ENCODE measurements at regions not wholly inside any gene's neighbourhood (a gene's known extent, or its start where the extent isn't known, plus 50 kb on each side); places are given as distances from the start of the nearest gene placed in this dataset.

DNA sequence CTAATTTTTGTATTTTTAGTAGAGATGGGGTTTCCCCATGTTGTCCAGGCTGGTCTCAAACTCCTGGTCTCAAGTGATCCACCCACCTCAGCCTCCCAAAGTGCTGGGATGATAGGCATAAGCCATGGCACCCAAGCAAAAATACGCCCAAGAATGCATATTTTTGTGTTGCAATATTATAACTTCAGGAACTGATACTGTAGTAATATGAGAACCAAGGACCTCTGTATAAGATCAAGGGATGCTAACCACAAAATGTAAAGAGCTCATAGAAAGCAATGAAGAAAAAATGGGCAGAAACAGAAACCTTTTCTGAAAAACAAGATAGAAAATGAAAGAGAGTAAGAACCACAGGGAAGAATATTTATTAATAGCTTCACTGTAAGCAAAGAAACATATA is 183.6 kb upstream of the RPL38 start:
- Histone ChIP-seq H3K18ac (ENCODE audit: low read depth in 1 of 2, low read length in 2 of 2) (no peak overlapping the region), H3K4ac (ENCODE audit: low read depth in 1 of 2, low read length in 2 of 2) (no peak overlapping the region), H2BK5ac (ENCODE audit: low read depth, low read length, poor library complexity, severe bottlenecking) (no peak overlapping the region), H4K91ac (ENCODE audit: low read length) (no peak overlapping the region), H3K14ac (ENCODE audit: low read length in 2 of 2) (no peak overlapping the region), H3K4me3 (ENCODE audit: insufficient read depth in 1 of 2, low read depth in 1 of 2, low read length in 2 of 2) (no peak overlapping the region), H3K4me1 (ENCODE audit: control insufficient read depth, insufficient read depth, low read depth, low read length) (no peaks in the 10 kb centered on the region), H2BK12ac (ENCODE audit: low read length in 2 of 2) (no peak overlapping the region), H2AK5ac (ENCODE audit: low read length, severe bottlenecking) (no peak overlapping the region), H3K36me3 (ENCODE audit: control insufficient read depth in 1 of 2, insufficient read depth in 2 of 2, low read depth in 1 of 2, low read length in 2 of 2) (no peaks in the 10 kb centered on the region), H2AFZ (ENCODE audit: low read depth, low read length) (no peak overlapping the region), H3K9ac (ENCODE audit: low read length) (no peak overlapping the region), H3K27ac (ENCODE audit: low read length, poor library complexity, severe bottlenecking) (no peak overlapping the region), H3K27me3 (ENCODE audit: control insufficient read depth in 1 of 2, insufficient read depth in 1 of 2, low read length in 2 of 2) (peaks cover 0 to 76% of the 10 kb centered on the region in 2 experiments), H3K9me3 (ENCODE audit: control insufficient read depth, low read length) (peaks cover 4% of the 10 kb centered on the region), H2BK120ac (ENCODE audit: low read depth, low read length) (no peak overlapping the region), H2BK15ac (ENCODE audit: low read depth, poor library complexity, severe bottlenecking) (no peak overlapping the region), H3K23ac (ENCODE audit: low read length in 2 of 2) (no peak overlapping the region), H4K8ac (ENCODE audit: low read length) (no peak overlapping the region), H3K79me1 (replicated peaks; ENCODE audit: low read length, poor library complexity, severe bottlenecking) (no peaks in the 10 kb centered on the region), H3K4me2 (ENCODE audit: low read length, poor library complexity, severe bottlenecking) (no peak overlapping the region)
- WGBS = no CpG with 5 or more reads among the region's 1 CpG
- DNase-seq = no peak

DNA sequence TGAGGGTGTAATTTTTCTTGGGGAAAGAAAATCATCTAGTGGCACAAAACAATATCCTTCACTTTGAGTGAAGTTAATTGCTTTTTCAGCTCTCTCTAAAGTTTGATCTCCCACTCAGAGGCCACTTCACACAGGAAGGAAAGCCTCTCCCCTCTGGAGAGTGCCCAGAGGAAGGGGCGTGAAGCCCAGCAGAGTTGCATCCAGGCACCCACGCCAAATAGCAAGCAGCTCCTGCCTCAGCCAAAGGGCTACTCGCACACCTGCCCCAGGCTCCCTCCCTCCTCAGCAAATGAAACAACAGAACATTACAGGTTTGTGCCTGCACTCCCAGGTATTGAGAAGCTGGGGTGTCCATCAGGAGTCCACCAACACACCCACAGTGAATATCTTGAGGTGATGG is 183.0 kb upstream of the RPL38 start:
- Histone ChIP-seq H3K4me1 (ENCODE audit: control insufficient read depth, insufficient read depth, low read depth, low read length) (no peaks in the 10 kb centered on the region), H4K8ac (ENCODE audit: low read length) (no peak overlapping the region), H2BK12ac (ENCODE audit: low read length in 2 of 2) (no peak overlapping the region), H3K18ac (ENCODE audit: low read depth in 1 of 2, low read length in 2 of 2) (no peak overlapping the region), H3K4me2 (ENCODE audit: low read length, poor library complexity, severe bottlenecking) (no peak overlapping the region), H2BK120ac (ENCODE audit: low read depth, low read length) (no peak overlapping the region), H2BK5ac (ENCODE audit: low read depth, low read length, poor library complexity, severe bottlenecking) (no peak overlapping the region), H4K91ac (ENCODE audit: low read length) (no peak overlapping the region), H2AK5ac (ENCODE audit: low read length, severe bottlenecking) (no peak overlapping the region), H3K27me3 (ENCODE audit: control insufficient read depth in 1 of 2, insufficient read depth in 1 of 2, low read length in 2 of 2) (peaks cover 0 to 74% of the 10 kb centered on the region in 2 experiments), H3K14ac (ENCODE audit: low read length in 2 of 2) (no peak overlapping the region), H3K79me1 (replicated peaks; ENCODE audit: low read length, poor library complexity, severe bottlenecking) (no peaks in the 10 kb centered on the region), H2BK15ac (ENCODE audit: low read depth, poor library complexity, severe bottlenecking) (no peak overlapping the region), H3K27ac (ENCODE audit: low read length, poor library complexity, severe bottlenecking) (no peak overlapping the region), H2AFZ (ENCODE audit: low read depth, low read length) (no peak overlapping the region), H3K23ac (ENCODE audit: low read length in 2 of 2) (no peak overlapping the region), H3K4ac (ENCODE audit: low read depth in 1 of 2, low read length in 2 of 2) (no peak overlapping the region), H3K9me3 (ENCODE audit: control insufficient read depth, low read length) (no peaks in the 10 kb centered on the region), H3K4me3 (ENCODE audit: insufficient read depth in 1 of 2, low read depth in 1 of 2, low read length in 2 of 2) (no peak overlapping the region), H3K36me3 (ENCODE audit: control insufficient read depth in 1 of 2, insufficient read depth in 2 of 2, low read depth in 1 of 2, low read length in 2 of 2) (no peaks in the 10 kb centered on the region), H3K9ac (ENCODE audit: low read length) (no peak overlapping the region)
- WGBS = 52% methylated on average over 3 of the region's 3 CpGs
- DNase-seq = no peak

DNA sequence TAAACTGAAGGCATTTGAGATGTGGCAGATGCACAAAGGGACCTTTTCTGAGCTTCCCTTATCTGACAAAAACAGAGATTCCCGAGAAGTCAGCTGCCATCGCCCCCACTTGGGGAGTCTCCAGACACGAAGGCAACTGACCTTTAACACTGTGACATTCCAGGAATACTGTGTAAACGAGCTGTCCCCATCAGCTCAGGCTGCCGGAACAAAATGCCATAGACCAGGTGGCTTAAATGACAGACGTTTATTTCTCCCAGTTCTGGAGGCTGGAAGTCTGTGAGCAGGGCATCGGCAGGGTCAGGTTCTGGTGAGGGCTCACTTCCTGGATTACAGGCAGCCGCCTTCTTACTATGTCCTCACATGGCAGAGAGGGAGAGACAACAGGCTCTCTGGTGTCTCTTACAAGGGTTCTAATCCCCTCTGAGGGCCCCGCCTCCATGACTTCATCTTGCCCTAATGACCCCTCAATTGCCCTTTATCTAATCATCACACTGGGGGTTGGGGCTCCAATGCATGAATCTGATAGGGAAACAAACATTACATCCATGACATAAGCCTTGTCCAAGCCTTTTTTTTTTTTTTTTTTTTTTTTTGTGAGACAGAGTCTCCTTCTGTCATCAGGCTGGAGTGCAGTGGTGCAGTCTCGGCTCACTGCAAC is 178.5 kb upstream of the RPL38 start:
- Histone ChIP-seq H2AFZ (ENCODE audit: low read depth, low read length) (no peak overlapping the region), H2BK120ac (ENCODE audit: low read depth, low read length) (no peak overlapping the region), H3K18ac (ENCODE audit: low read depth in 1 of 2, low read length in 2 of 2) (no peak overlapping the region), H2BK12ac (ENCODE audit: low read length in 2 of 2) (no peak overlapping the region), H3K4ac (ENCODE audit: low read depth in 1 of 2, low read length in 2 of 2) (no peak overlapping the region), H3K9ac (ENCODE audit: low read length) (no peak overlapping the region), H3K27ac (ENCODE audit: low read length, poor library complexity, severe bottlenecking) (no peak overlapping the region), H3K4me2 (ENCODE audit: low read length, poor library complexity, severe bottlenecking) (no peak overlapping the region), H3K79me1 (replicated peaks; ENCODE audit: low read length, poor library complexity, severe bottlenecking) (no peaks in the 10 kb centered on the region), H2AK5ac (ENCODE audit: low read length, severe bottlenecking) (no peak overlapping the region), H3K9me3 (ENCODE audit: control insufficient read depth, low read length) (no peaks in the 10 kb centered on the region), H3K36me3 (ENCODE audit: control insufficient read depth in 1 of 2, insufficient read depth in 2 of 2, low read depth in 1 of 2, low read length in 2 of 2) (no peaks in the 10 kb centered on the region), H3K27me3 (ENCODE audit: control insufficient read depth in 1 of 2, insufficient read depth in 1 of 2, low read length in 2 of 2) (peaks cover 0 to 71% of the 10 kb centered on the region in 2 experiments), H3K23ac (ENCODE audit: low read length in 2 of 2) (no peak overlapping the region), H2BK5ac (ENCODE audit: low read depth, low read length, poor library complexity, severe bottlenecking) (no peak overlapping the region), H3K4me1 (ENCODE audit: control insufficient read depth, insufficient read depth, low read depth, low read length) (no peaks in the 10 kb centered on the region), H4K8ac (ENCODE audit: low read length) (no peak overlapping the region), H3K14ac (ENCODE audit: low read length in 2 of 2) (no peak overlapping the region), H4K91ac (ENCODE audit: low read length) (no peak overlapping the region), H2BK15ac (ENCODE audit: low read depth, poor library complexity, severe bottlenecking) (no peak overlapping the region), H3K4me3 (ENCODE audit: insufficient read depth in 1 of 2, low read depth in 1 of 2, low read length in 2 of 2) (no peak overlapping the region)
- no peak for DNase-seq
- WGBS = 4% methylated on average over 9 of the region's 10 CpGs

DNA sequence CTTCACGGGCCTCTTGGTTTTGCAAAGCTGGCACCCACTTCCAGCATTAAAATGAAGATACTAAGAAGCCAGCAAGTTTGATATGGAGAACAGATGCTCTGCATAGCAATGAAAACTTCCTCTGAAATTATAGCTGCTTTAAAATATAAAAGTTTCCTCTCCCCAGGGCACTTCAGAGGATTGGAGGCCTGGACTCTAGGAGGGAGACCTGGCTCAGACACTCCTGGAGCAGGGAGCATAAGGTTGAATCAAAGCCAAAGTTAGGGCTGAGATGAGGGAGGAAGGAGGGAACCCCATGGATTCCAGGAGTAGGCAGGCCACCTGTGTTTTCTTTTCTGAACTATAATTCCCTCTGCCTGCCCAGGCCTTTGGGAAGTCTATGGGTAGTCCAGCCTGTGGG is 176.0 kb upstream of the RPL38 start:
- H2BK15ac ChIP-seq (ENCODE audit: low read depth, poor library complexity, severe bottlenecking) = no peak overlapping the region
- no peak overlapping the region for H4K8ac ChIP-seq (ENCODE audit: low read length)
- no peak overlapping the region for H3K23ac ChIP-seq (ENCODE audit: low read length in 2 of 2)
- H3K79me1 ChIP-seq (replicated peaks; ENCODE audit: low read length, poor library complexity, severe bottlenecking) = no peaks in the 10 kb centered on the region
- no peaks in the 10 kb centered on the region for H3K4me1 ChIP-seq (ENCODE audit: control insufficient read depth, insufficient read depth, low read depth, low read length)
- H3K27ac ChIP-seq (ENCODE audit: low read length, poor library complexity, severe bottlenecking) = no peak overlapping the region
- no peak overlapping the region for H2BK12ac ChIP-seq (ENCODE audit: low read length in 2 of 2)
- H3K4me2 ChIP-seq (ENCODE audit: low read length, poor library complexity, severe bottlenecking) = no peak overlapping the region
- no peak overlapping the region for H3K4me3 ChIP-seq (ENCODE audit: insufficient read depth in 1 of 2, low read depth in 1 of 2, low read length in 2 of 2)
- no peaks in the 10 kb centered on the region for H3K36me3 ChIP-seq (ENCODE audit: control insufficient read depth in 1 of 2, insufficient read depth in 2 of 2, low read depth in 1 of 2, low read length in 2 of 2)
- no peak overlapping the region for H3K9ac ChIP-seq (ENCODE audit: low read length)
- H4K91ac ChIP-seq (ENCODE audit: low read length) = no peak overlapping the region
- H3K9me3 ChIP-seq (ENCODE audit: control insufficient read depth, low read length) = no peaks in the 10 kb centered on the region
- no peak for DNase-seq
- H2AFZ ChIP-seq (ENCODE audit: low read depth, low read length) = no peak overlapping the region
- H3K4ac ChIP-seq (ENCODE audit: low read depth in 1 of 2, low read length in 2 of 2) = no peak overlapping the region
- no peak overlapping the region for H2AK5ac ChIP-seq (ENCODE audit: low read length, severe bottlenecking)
- H3K14ac ChIP-seq (ENCODE audit: low read length in 2 of 2) = no peak overlapping the region
- 100% methylated on average over 1 of the region's 1 CpG for WGBS
- H3K27me3 ChIP-seq (ENCODE audit: control insufficient read depth in 1 of 2, insufficient read depth in 1 of 2, low read length in 2 of 2) = peaks cover 9 to 79% of the 10 kb centered on the region in 2 experiments
- H3K18ac ChIP-seq (ENCODE audit: low read depth in 1 of 2, low read length in 2 of 2) = no peak overlapping the region
- H2BK120ac ChIP-seq (ENCODE audit: low read depth, low read length) = no peak overlapping the region
- no peak overlapping the region for H2BK5ac ChIP-seq (ENCODE audit: low read depth, low read length, poor library complexity, severe bottlenecking)

Measured in mesenchymal stem cell (in vitro differentiated cells and primary cell).